ENCODE measurements at regions not wholly inside any gene's neighbourhood (a gene's known extent, or its start where the extent isn't known, plus 50 kb on each side); places are given as distances from the start of the nearest gene placed in this dataset.

DNA sequence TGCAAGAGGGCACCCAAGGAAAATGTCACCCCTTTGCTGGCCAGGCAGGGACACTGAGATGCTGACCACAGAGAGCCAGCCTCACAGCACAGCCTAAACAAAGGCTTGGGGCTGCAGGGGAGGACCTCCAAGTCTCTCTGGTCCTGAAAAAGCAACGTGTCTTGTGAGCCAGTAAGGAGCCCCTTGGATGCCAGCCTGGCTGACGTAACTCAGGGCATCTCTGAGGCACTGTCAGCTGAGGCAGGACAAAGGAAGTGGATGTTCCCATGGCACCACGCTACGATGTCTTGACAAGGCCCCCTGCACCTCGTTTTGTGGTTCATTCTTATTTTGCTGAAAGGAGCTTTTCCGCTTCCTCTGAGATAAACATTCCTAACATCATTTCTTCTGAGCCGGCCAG is 160.7 kb downstream of the OR4M2 start:
- Histone ChIP-seq H2AFZ (ENCODE audit: low read depth, low read length) (no peak overlapping the region), H4K20me1 (replicated peaks; ENCODE audit: control insufficient read depth, extremely low read depth, insufficient read depth, low read length) (no peaks in the 10 kb centered on the region), H3K9ac (replicated peaks; ENCODE audit: extremely low read depth, insufficient read depth, low read length) (no peak overlapping the region), H3K9me3 (replicated peaks; ENCODE audit: control insufficient read depth, insufficient read depth, low read length) (peaks cover 23% of the 10 kb centered on the region), H3K9me1 (replicated peaks; ENCODE audit: control insufficient read depth, extremely low read depth, insufficient read depth, low read length) (no peaks in the 10 kb centered on the region), H3K27ac (ENCODE audit: insufficient read depth, low read depth, low read length) (no peak overlapping the region), H3K36me3 (ENCODE audit: control insufficient read depth in 2 of 2, extremely low read depth in 1 of 2, insufficient read depth in 2 of 2, low read length in 2 of 2) (no peaks in the 10 kb centered on the region), H3K4me2 (ENCODE audit: insufficient read depth, low read length) (no peak overlapping the region), H3K4me3 (replicated peaks in 1 of 3; ENCODE audit: insufficient read depth in 1 of 3, low read depth in 1 of 3, low read length in 3 of 3) (no peak overlapping the region), H3K4me1 (ENCODE audit: control insufficient read depth, extremely low read depth, insufficient read depth, low read length) (no peaks in the 10 kb centered on the region), H3K79me2 (ENCODE audit: control insufficient read depth, insufficient read depth, low read length) (no peaks in the 10 kb centered on the region), H3K27me3 (ENCODE audit: control insufficient read depth in 2 of 2, insufficient read depth in 2 of 2, low read length in 2 of 2) (no peaks in the 10 kb centered on the region)
- TF ChIP-seq MYC (IDR thresholded peaks at IDR 0.05; ENCODE audit: low read depth, low read length): no peak
- TF ChIP-seq EZH2 (IDR thresholded peaks at IDR 0.05; ENCODE audit: borderline replicate concordance, low read depth, low read length, severe bottlenecking): no peak
- TF ChIP-seq GATA2 (IDR thresholded peaks at IDR 0.05; ENCODE audit: insufficient read depth, insufficient read length, low read depth, low read length): no peak
- TF ChIP-seq POLR2A (IDR thresholded peaks at IDR 0.05; ENCODE audit: low read depth, low read length): no peak
- TF ChIP-seq MAX (IDR thresholded peaks at IDR 0.05; ENCODE audit: insufficient read depth, insufficient read length): no peak
- no peak for TF ChIP-seq FOS (IDR thresholded peaks at IDR 0.05; ENCODE audit: borderline replicate concordance, insufficient read depth, low read length)
- TF ChIP-seq POLR2AphosphoS5 (IDR thresholded peaks at IDR 0.05; ENCODE audit: insufficient read depth, low read depth, low read length): no peak
- TF ChIP-seq, protein P1, sequence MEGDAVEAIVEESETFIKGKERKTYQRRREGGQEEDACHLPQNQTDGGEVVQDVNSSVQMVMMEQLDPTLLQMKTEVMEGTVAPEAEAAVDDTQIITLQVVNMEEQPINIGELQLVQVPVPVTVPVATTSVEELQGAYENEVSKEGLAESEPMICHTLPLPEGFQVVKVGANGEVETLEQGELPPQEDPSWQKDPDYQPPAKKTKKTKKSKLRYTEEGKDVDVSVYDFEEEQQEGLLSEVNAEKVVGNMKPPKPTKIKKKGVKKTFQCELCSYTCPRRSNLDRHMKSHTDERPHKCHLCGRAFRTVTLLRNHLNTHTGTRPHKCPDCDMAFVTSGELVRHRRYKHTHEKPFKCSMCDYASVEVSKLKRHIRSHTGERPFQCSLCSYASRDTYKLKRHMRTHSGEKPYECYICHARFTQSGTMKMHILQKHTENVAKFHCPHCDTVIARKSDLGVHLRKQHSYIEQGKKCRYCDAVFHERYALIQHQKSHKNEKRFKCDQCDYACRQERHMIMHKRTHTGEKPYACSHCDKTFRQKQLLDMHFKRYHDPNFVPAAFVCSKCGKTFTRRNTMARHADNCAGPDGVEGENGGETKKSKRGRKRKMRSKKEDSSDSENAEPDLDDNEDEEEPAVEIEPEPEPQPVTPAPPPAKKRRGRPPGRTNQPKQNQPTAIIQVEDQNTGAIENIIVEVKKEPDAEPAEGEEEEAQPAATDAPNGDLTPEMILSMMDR (IDR thresholded peaks at IDR 0.05; ENCODE audit: extremely low read depth in 1 of 2, insufficient read depth in 1 of 2, low read depth in 1 of 2, low read length in 2 of 2): no peak
- TF ChIP-seq JUN (IDR thresholded peaks at IDR 0.05; ENCODE audit: borderline replicate concordance, insufficient read depth, insufficient read length, low read depth): no peak
- no TSS peak for BruUV-seq (replicated peaks)
- DNase-seq (ENCODE audit: low read depth, low spot score) (no peak), FAIRE-seq (no peak)
- CTCF ChIA-PET: no interaction called here
- dilution Hi-C loops (cut with MboI; ENCODE audit: extremely low pct_ligation_motif_present, low sequenced_read_pairs) (no loop called here), intact Hi-C loops (cut with micrococcal nuclease) (no loop called here)
- POLR2A ChIA-PET: no interaction called here
